GM19467 (cell line): ENCODE measurements at regions not wholly inside any gene's neighbourhood (a gene's known extent, or its start where the extent isn't known, plus 50 kb on each side); places are given as distances from the start of the nearest gene placed in this dataset.
"Not testable (repeated sequence)": the region's sequence is repeated elsewhere in the genome, so short reads cannot be mapped to it uniquely, and the experiment has no call there.

ENCODE experiments used
- ATAC-seq: cut with Tn5 transposase; IDR thresholded peaks from one replicate; pipeline ENCODE4 v1.9.1; 2021; ENCODE audit warnings: mild to moderate bottlenecking, moderate library complexity; ENCODE audit not compliant: unreplicated experiment

DNA sequence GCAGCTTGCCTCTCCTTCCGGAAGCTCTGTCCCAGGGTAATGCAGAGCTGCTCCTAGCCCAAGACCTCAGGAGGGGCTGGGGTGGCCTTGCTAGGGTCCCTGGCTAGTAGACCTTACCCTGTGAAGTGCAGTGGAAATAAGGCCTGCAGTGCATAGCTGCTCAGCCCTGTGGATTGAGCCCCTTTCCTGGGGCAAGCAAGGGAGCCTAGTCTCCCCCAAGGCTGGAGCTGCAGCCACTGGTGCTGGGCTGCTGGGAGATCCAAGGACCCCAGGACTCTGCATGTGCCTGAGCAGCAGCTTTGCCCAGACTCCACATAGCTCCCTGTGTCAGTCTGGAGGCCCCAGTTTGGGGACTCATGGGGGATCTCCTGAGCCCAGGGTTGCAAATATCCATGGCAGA, 57.9 kb downstream of the FANCF start:
- no peak for ATAC-seq

DNA sequence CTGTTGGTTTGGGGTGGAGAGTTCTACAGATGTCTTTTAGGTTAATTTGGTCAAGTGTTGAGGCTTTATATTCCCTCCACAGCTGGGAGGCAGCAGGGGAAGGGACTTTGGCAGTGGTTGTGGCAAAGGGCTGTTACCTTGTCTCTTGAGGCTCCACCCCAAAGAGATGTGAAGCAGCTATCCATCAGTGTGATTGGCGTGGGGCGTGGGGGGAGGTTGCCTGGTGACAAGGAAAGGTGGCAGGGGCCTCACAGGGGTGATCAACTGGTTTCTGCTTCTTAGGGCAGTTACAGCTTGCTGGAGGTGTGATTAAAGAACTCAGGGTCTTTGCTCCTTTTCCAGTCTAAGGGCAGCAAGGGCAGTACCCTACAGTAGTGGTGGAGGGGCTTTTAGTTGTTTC, 59.3 kb downstream of the FANCF start:
- no peak for ATAC-seq

DNA sequence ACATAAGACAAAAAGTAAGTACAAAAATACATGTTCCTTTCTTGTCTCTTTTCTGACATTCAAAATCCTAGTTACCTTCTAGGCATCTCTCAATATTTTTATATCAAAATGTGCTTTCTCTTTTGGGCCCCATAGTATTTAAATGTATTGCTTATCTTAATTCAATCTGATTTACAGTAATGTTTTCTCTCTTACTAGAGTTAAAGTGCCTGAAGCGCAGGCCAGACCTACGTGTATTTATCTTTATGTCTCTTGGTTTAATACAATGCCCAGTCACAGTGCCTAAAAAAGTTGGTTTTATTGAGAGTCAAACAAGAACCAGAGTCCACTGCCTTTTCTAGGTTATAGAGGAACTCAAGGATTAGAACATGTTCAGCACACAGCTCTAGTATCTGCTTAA, 64.3 kb downstream of the FANCF start:
- no peak for ATAC-seq

DNA sequence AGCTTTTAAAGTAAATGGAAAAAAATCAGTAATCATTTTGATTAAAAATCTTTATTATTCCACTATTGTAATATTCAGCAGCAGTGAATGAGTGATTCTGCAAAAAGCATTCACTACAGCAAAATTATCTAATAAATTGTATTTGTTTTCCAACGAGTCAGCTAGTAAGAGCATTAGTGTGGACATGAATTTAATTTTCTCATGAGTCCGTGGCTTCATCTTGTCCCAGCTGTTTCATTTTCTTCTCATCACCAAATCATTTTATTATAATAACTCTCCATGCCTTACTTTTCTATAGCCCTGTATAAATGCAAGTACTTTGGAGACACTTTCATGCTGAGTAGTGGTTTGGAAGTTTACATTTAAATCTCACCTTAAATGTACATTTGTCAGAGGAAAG, 66.2 kb downstream of the FANCF start:
- ATAC-seq, result no peak

DNA sequence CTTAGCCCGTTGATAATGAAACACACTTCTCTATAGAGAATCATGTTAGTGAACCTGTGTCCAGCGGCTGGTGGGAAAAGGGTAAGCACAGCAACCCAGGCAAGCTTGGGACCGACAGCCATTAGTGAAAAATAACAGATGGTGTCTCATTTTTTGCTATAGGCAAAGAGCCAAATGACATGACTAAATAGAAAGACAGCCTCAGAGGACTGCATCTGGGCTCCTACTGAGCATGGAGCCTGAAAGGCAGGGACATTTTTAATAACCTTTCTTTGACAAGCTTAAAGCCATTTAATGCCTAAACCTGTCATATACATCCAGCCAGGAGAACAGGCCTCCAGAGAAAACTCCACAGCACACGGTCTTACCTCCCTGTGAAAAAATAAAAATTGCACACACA, 67.0 kb downstream of the FANCF start:
- ATAC-seq, result no peak

DNA sequence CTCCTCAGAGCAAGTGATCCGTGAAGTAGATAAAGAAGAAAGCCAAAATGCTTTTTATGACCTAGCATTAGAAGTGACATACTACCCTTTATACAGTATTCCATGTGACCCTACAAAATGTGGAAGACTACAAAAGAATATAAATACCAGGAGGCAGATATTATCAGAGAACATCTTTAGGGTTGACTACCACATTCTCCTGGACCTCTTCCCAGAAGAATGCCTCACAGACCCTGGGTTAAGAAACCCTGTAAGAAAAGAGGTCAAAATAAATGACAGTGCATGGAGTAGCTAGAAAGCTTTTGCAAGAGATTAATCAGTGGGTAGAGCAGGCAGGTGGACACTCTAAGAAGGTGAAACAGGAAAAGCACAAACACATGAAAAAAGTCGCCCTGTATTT, 69.2 kb downstream of the FANCF start:
- no peak for ATAC-seq

DNA sequence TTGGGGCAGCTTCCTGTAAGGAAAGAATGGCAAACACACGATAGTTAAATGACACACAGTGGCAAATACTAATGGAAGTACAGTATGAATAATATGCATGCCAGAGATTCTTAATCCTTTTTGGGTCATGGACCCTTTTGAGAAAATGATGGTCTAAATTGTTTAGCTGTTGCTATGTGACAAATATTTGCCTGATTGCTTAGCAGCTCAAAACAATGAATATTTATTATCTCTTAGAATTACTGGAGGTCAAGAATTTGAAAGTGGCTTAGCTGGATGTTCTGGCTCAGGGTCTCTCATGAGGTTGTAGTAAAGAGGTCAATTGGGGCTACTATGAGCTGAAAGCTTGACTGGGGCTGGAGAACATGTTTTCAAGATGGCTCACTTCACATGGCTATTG, 69.7 kb downstream of the FANCF start:
- no peak for ATAC-seq

DNA sequence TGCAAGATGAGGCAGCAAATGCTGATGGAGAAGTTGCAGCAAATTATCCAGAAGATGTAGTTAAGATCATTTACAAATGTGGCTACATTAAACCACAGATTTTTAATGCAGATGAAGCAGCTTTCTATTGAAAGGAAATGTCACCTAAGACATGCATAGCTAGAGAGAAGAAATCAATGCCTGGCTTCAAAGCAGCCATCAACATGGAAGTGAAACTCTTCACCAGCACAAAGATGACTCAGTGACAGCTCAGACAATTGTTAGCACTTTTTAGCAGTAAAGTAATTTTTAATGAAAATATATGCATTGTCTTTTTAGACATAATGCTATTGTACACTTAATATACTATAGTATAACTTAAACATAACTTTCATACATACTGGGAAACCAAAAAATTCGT, 71.4 kb downstream of the FANCF start:
- ATAC-seq, result peak; percentile 84

DNA sequence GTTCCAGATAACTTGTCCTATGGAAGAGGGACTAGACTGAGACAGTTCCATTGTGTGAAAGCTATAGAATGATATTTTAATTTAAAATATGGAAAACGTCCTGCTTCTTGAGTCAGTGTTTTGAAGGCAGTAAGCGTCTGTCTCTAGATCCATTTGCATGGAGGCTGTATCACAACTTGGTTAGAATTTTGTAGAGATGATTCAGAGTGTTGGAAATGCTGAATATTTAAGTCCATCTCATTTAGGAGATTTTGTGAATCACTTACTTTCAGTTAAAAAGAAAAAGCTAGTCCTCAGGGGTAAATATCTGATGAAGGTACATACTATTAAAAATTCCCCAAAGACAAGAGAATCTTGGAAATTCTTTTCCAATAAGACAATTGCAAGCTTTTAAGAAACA, 72.7 kb downstream of the FANCF start:
- no peak for ATAC-seq

DNA sequence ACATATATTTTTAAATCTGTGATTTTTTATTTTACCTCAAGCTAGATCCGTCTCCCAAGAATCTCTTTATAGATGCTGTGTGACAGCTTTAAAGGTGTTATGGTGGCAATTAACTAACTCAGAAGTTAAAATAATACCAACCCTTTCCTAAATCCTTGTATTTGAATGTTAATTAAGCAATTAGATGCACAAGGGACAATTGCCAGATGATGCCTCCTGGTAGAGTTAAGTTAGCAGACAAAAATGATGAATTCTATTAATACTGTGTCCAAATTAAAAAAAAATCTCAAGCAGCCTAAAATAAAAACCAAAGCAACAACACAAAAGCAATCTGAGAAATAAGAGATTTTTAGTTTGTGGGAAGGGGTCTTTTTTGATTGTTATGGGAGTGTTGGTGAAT, 78.9 kb downstream of the FANCF start:
- ATAC-seq, result no peak

DNA sequence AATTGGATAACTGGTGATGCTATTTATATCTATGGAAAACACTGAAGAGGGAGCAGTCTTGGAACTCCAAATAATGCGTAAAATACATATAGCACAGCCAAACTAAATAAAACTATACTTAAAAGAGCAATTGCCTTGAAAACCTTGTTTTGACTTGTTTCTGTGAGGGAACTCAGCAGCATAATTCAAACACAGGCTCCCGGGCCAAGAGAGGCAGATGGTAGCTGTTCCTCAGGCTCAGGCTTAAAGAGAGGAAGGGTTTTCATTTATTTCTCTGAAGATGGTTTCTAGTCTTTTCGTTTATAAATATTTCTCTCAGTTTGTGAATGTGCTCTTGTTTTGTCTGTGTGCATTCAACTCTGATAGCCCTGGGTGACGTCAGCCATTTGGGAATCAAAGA, 82.4 kb downstream of the FANCF start:
- ATAC-seq, result no peak

DNA sequence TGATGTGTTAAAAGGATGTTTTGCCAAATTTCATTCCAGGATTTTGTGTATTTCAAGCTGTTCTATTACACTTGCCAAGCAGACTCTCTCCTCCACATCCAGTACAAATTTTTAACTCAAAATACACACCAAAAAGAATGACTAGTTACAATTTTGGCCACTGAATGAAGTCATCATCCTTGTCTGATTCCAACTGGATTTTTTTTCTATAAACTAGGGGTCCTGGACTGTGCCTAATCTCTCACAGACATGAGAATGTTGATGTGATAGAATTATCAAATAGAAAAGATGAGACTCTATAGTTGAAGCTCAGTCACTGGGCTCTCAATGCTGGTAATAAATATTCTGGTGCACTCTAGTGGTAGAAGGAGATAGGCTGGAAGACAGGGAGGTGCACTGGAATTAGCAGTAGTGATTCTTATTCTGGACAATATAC, 85.8 kb downstream of the FANCF start:
- ATAC-seq, result no peak

DNA sequence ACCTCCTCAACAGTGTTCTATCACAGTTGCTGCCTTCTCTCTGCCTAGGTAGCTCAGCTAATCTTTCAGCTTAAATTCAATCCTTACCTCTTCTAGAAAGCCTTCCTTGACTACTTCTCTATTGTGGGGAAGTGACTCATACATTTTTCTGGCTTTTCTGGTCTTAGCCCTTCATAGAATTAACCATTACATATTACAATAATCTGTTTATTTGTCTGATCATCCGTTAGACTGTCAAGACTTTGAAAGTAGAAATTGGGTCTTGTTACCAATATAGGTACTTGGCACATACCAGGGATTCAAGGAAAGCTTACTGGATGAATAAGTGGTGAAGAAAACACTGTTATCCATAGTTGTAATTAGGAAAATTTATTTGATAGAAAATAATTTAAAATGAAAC, 89.6 kb downstream of the FANCF start:
- no peak for ATAC-seq

DNA sequence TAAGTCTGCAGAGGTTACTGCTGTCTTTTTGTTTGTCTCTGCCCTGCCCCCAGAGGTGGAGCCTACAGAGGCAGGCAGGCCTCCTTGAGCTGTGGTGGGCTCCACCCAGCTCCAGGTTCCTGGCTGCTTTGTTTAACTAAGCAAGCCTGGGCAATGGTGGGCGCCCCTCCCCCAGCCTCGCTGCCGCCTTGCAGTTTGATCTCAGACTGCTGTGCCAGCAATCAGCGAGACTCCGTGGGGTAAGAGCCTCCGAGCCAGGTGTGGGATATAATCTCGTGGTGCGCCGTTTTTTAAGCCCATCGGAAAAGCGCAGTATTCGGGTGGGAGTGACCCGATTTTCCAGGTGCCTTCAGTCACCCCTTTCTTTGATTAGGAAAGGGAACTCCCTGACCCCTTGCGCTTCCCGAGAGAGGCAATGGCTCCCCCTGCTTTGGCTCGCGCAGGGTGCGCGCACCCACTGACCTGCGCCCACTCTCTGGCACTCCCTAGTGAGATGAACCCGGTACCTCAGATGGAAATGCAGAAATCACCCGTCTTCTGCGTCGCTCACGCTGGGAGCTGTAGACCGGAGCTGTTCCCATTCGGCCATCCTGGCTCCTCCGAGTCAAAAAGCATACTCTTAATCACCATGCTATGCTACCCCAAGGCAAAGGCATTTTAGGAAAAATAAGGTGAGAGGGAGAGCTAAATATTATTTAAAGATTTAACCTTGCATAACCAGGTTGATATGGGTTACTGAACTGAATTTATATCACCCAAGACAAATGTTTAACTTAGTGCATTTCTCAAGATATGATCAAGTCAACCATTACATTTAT, 96.8 kb downstream of the FANCF start:
- not testable (repeated sequence) for ATAC-seq

DNA sequence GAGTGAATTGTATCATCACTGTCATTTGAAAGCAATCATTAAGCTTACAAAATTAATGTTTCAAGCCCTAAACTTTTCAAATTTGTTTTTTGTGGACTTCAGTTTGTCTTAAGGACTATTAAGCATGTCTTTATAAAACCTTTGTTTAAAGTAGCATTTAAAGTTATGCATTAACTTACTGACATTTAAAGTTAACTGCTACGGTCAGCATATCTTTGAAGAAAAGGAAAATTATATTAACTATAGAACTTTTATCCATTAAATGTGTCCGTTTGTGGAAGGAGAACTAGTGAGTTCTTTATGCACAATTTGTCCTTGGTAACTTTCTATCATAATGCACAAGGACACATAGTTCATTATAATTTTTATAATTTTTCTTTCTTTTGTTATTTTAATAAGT, 103.4 kb downstream of the FANCF start:
- ATAC-seq, result no peak

DNA sequence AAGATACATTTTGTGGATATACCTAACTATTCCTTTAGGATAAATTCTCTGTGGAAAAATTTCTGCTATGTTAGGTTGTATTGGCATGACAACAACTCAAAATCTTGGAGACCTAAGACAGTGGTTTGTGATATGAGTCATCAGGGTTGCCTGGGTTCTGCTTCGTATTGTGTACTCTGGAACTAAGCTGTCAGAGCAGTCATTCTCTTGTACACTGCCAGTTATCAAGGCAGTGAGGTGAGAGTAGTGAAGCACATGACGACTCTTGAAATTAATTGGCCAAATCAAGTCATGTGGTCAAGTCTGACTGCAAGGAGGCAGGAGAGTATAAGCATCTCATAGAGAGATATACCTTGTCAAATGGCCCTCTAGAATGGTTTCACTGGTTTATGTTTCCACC, 104.4 kb downstream of the FANCF start:
- no peak for ATAC-seq

DNA sequence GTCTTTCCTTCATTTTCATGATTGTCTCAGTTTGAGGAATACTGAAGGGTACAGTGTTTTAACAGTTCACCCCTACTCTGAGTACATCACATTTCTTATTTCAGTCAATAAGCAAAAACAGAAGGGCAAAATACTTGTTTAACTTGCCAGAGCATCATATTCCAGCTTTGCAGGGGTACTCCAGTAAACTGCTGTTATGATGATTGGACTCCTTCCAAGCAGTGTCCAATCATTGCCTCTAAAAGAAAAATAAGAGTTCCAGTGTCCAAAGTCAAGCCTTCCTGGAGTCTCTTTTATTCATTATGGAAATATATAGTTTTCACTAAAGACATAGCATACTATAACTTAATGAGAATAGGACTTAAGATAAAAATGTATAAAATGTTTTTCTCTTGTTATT, 105.1 kb downstream of the FANCF start:
- no peak for ATAC-seq

DNA sequence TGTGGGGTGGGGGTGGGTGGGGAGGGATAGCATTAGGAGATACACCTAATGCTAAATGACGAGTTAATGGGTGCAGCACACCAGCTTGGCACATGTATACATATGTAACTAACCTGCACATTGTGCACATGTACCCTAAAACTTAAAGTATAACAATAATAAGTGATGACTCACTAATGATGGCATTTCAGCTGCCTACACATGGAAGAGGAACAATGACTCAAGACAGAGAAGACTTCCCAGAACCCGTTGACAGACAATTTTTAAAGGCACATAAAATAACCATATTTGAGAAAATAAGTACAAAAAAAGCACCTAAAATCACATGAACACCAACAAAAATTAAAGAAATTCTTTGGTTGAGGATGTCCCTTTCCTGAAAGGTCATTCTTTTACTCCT, 107.3 kb downstream of the FANCF start:
- ATAC-seq, result not testable (repeated sequence)

DNA sequence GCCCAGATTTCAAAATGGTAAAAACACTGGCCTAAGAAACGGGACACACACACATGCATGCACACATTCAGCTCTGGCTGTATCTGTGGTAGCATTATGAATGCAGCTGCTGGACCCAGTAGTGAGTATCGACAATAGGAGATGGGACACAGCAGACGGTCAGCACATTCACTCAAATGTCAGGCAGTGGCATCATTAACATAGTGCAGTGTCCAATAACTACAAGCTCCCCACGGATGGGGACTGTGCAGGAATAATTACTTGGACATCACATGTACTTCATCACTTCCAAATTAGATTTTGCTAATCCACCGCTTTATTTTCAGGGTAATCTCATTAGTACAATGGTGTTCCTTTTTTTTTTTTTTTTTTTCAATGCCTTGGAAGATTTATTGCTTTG, 109.5 kb downstream of the FANCF start:
- ATAC-seq, result no peak

DNA sequence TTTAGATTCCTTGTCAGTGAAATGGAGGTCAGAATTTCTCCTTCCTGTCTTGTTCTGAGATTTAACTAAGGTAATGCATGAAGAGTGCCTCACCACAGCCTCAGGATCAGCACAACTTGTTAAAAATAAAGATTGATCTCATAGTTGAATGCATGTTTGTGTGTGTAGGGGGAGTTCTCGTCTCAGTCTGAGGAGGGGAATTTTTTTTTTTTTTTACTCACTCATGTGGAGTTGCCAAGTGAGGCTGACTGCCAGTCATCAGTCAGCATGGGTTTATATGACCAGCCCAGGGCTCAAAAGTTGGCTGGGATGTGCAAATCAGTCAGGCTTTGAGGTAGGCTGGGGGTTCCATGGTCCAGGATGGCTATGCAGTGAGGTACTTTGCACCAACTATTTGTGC, 113.2 kb downstream of the FANCF start:
- ATAC-seq, result no peak

DNA sequence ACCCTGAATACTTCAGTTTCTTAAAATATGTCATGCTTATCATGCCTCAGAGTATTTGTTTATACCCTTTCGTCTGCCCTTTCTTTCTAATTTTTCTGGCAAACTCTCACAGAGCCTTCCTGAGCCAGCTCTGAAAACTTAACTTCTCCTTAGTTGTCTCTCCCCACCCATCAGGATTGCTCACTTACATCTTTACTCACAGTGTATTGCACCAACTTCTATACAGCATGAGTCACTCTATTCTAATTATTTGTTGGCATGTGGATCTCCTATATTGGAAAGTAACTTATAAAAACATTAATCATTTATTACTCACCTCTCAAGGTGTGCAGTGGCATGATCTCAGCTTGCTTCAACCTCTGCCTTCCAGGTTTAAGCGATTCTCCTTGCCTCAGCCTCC, 114.9 kb downstream of the FANCF start:
- no peak for ATAC-seq

DNA sequence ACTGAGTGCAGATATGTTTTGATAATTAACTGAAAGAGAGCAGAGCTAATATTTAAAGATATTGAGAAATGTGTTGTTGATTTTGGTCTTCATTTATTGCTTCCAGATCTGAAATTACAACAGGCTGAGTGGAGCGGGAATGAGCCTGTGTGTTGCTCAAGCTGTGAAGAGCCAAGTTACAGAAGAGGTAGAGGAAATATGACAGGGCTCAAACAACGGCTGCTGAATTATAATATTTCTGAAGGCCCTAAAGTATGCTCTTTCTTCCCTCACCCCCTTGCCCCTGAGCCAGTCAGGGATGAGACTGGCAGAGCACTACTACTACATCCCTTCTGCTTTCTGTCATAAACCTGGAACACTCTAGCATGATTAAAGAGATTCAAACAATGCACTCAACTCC, 115.6 kb downstream of the FANCF start:
- ATAC-seq, result no peak

DNA sequence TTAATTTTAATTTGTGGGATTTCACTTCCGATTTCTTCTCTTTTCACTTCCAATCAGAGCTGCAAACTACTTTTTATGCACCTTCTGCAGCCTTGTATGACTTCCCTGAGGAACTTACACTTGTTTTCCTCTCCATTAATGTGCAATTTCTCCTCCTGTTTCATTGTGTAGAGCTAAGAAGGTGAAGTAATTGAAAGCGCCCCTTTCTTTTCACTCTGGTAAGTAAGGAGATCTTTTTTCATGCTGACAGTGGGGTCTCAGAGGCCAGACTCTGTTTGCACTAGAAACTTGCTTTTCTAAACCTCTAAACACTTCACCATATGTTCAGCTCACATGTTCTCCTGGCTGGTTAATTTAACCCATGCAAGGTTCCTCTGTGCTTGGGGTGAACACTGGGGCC, 117.0 kb downstream of the FANCF start:
- no peak for ATAC-seq
